Renal cortex interstitium (tissue), 11 donors: ENCODE measurements at regions not wholly inside any gene's neighbourhood (a gene's known extent, or its start where the extent isn't known, plus 50 kb on each side); places are given as distances from the start of the nearest gene placed in this dataset.

ENCODE experiments used
- DNase-seq, 11 donors: peaks; one replicate each; pipeline ENCODE4 v3.0.0-alpha.2; 2013; ENCODE audit warnings: low read depth in 9 of 11, low spot score in 4 of 11; ENCODE audit errors: extremely low read depth in 1 of 11

GRCh38 chr1:37258068-37258467 lies 216.3 kb upstream of the ZC3H12A start:
- no peak for DNase-seq

- DNase-seq: no peak
These were observed 215.4 kb upstream of the ZC3H12A start for GRCh38 chr1:37259019-37259418.

- DNase-seq: no peak
These were observed 213.3 kb upstream of the ZC3H12A start for GRCh38 chr1:37261129-37261528.

GRCh38 chr1:37262439-37263170 lies 211.8 kb upstream of the ZC3H12A start:
- DNase-seq: no peak

GRCh38 chr1:37265156-37265555 lies 209.2 kb upstream of the ZC3H12A start:
- DNase-seq: no peak

- DNase-seq: no peak
These were observed 208.4 kb upstream of the ZC3H12A start for GRCh38 chr1:37265786-37266667.

- DNase-seq: no peak
These were observed 207.1 kb upstream of the ZC3H12A start for GRCh38 chr1:37267111-37267835.

- DNase-seq: no peak
These were observed 203.7 kb upstream of the ZC3H12A start for GRCh38 chr1:37270639-37271038.

- DNase-seq: no peak
These were observed 201.8 kb upstream of the ZC3H12A start for GRCh38 chr1:37272626-37273025.

- no peak for DNase-seq
These were observed 199.9 kb upstream of the ZC3H12A start for GRCh38 chr1:37274486-37274885.

- DNase-seq: no peak
These were observed 199.3 kb upstream of the ZC3H12A start for GRCh38 chr1:37274938-37275631.

GRCh38 chr1:37277366-37277765 lies 197.0 kb upstream of the ZC3H12A start:
- DNase-seq: no peak

- DNase-seq: no peak
These were observed 193.0 kb upstream of the ZC3H12A start for GRCh38 chr1:37281354-37281753.

- no peak for DNase-seq
These were observed 191.6 kb upstream of the ZC3H12A start for GRCh38 chr1:37282764-37283163.

GRCh38 chr1:37284053-37284452 lies 190.3 kb upstream of the ZC3H12A start:
- DNase-seq: no peak

GRCh38 chr1:37286881-37287280 lies 187.5 kb upstream of the ZC3H12A start:
- DNase-seq: no peak

- no peak for DNase-seq
These were observed 185.5 kb upstream of the ZC3H12A start for GRCh38 chr1:37288900-37289299.

- no peak for DNase-seq
These were observed 183.7 kb upstream of the ZC3H12A start for GRCh38 chr1:37290718-37291117.

GRCh38 chr1:37292789-37293188 lies 181.6 kb upstream of the ZC3H12A start:
- DNase-seq: no peak
